ENCODE measurements at regions not wholly inside any gene's neighbourhood (a gene's known extent, or its start where the extent isn't known, plus 50 kb on each side); places are given as distances from the start of the nearest gene placed in this dataset.

- DNase-seq (ENCODE audit: low read depth) = no peak
These were observed 197.4 kb upstream of the KLF14 start for GRCh38 chr7:130931423-130931822.

GRCh38 chr7:130932088-130932487, 198.1 kb upstream of the KLF14 start:
- DNase-seq (ENCODE audit: low read depth) = no peak

- DNase-seq (ENCODE audit: low read depth) = no peak
These were observed 198.8 kb upstream of the KLF14 start for GRCh38 chr7:130932667-130933432.

- DNase-seq (ENCODE audit: low read depth) = no peak
These were observed 199.9 kb upstream of the KLF14 start for GRCh38 chr7:130933919-130934318.

- no peak for DNase-seq (ENCODE audit: low read depth)
These were observed 201.7 kb upstream of the KLF14 start for GRCh38 chr7:130935564-130936157.

GRCh38 chr7:130936202-130936931, 202.4 kb upstream of the KLF14 start:
- DNase-seq (ENCODE audit: low read depth) = no peak

- DNase-seq (ENCODE audit: low read depth) = no peak
These were observed 203.0 kb upstream of the KLF14 start for GRCh38 chr7:130937016-130937415.

- no peak for DNase-seq (ENCODE audit: low read depth)
These were observed 203.8 kb upstream of the KLF14 start for GRCh38 chr7:130937830-130938229.

GRCh38 chr7:130938661-130939060, 204.7 kb upstream of the KLF14 start:
- peak; percentile 42 for DNase-seq (ENCODE audit: low read depth)

GRCh38 chr7:130939321-130940095, 205.5 kb upstream of the KLF14 start:
- DNase-seq (ENCODE audit: low read depth) = no peak

- no peak for DNase-seq (ENCODE audit: low read depth)
These were observed 206.3 kb upstream of the KLF14 start for GRCh38 chr7:130940326-130940725.

- no peak for DNase-seq (ENCODE audit: low read depth)
These were observed 206.9 kb upstream of the KLF14 start for GRCh38 chr7:130940907-130941306.

GRCh38 chr7:130941322-130942210, 207.6 kb upstream of the KLF14 start:
- no peak for DNase-seq (ENCODE audit: low read depth)

GRCh38 chr7:130942211-130942964, 208.4 kb upstream of the KLF14 start:
- DNase-seq (ENCODE audit: low read depth) = no peak

- DNase-seq (ENCODE audit: low read depth) = no peak
These were observed 209.4 kb upstream of the KLF14 start for GRCh38 chr7:130943336-130943901.

- DNase-seq (ENCODE audit: low read depth) = no peak
These were observed 210.0 kb upstream of the KLF14 start for GRCh38 chr7:130943981-130944380.

- no peak for DNase-seq (ENCODE audit: low read depth)
These were observed 211.0 kb upstream of the KLF14 start for GRCh38 chr7:130944997-130945396.

GRCh38 chr7:130945411-130945811, 211.4 kb upstream of the KLF14 start:
- no peak for DNase-seq (ENCODE audit: low read depth)

GRCh38 chr7:130946114-130946513, 212.1 kb upstream of the KLF14 start:
- DNase-seq (ENCODE audit: low read depth) = no peak
